ENCODE measurements at regions not wholly inside any gene's neighbourhood (a gene's known extent, or its start where the extent isn't known, plus 50 kb on each side); places are given as distances from the start of the nearest gene placed in this dataset.
"Not testable (repeated sequence)": the region's sequence is repeated elsewhere in the genome, so short reads cannot be mapped to it uniquely, and the experiment has no call there.

- H3K4me3 ChIP-seq (ENCODE audit: low read depth, low read length): no peak overlapping the region
- no peak for DNase-seq (ENCODE audit: low read depth)
- no peak for TF ChIP-seq CTCF (IDR thresholded peaks at IDR 0.05; ENCODE audit: insufficient read depth, low read depth, low read length, missing control alignments)
These were observed 83.7 kb upstream of the SLIT3 start for GRCh38 chr5:169384661-169385060.

GRCh38 chr5:169374761-169375160, 73.8 kb upstream of the SLIT3 start:
- H3K4me3 ChIP-seq (ENCODE audit: low read depth, low read length): no peak overlapping the region
- TF ChIP-seq CTCF (IDR thresholded peaks at IDR 0.05; ENCODE audit: insufficient read depth, low read depth, low read length, missing control alignments): no peak
- no peak for DNase-seq (ENCODE audit: low read depth)

GRCh38 chr5:169374111-169374510, 73.2 kb upstream of the SLIT3 start:
- no peak for TF ChIP-seq CTCF (IDR thresholded peaks at IDR 0.05; ENCODE audit: insufficient read depth, low read depth, low read length, missing control alignments)
- DNase-seq (ENCODE audit: low read depth): no peak
- H3K4me3 ChIP-seq (ENCODE audit: low read depth, low read length): no peak overlapping the region

GRCh38 chr5:169371801-169372200, 70.9 kb upstream of the SLIT3 start:
- DNase-seq (ENCODE audit: low read depth): not testable (repeated sequence)

DNA sequence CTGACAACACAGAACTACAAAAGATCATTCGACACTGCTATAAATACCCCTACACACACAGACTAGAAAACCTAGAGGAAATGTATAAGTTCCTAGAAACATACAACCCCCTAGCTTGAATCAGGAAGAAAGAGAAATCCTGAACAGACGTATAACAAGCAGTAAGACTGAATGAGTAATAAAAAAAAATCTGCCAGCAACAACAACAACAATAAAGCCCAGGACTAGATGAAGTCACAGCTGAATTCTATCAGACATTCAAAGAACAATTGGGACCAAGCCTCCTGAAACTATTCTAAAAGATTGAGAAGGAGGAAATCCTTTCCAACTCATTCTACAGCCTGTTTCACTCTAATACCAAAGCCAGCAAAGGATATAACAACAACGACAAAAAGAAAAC, 68.2 kb upstream of the SLIT3 start:
- no peak for TF ChIP-seq CTCF (IDR thresholded peaks at IDR 0.05; ENCODE audit: insufficient read depth, low read depth, low read length, missing control alignments)
- DNase-seq (ENCODE audit: low read depth): no peak
- H3K4me3 ChIP-seq (ENCODE audit: low read depth, low read length): no peak overlapping the region

More at GRCh38 chr5:169371801-169372200, 70.9 kb upstream of the SLIT3 start:
- not testable (repeated sequence) for H3K4me3 ChIP-seq (ENCODE audit: low read depth, low read length)

GRCh38 chr5:169367861-169368260, 66.9 kb upstream of the SLIT3 start:
- DNase-seq (ENCODE audit: low read depth): no peak
- no peak for TF ChIP-seq CTCF (IDR thresholded peaks at IDR 0.05; ENCODE audit: insufficient read depth, low read depth, low read length, missing control alignments)
- no peak overlapping the region for H3K4me3 ChIP-seq (ENCODE audit: low read depth, low read length)

- no peak for TF ChIP-seq CTCF (IDR thresholded peaks at IDR 0.05; ENCODE audit: insufficient read depth, low read depth, low read length, missing control alignments)
- DNase-seq (ENCODE audit: low read depth): no peak
- H3K4me3 ChIP-seq (ENCODE audit: low read depth, low read length): no peak overlapping the region
These were observed 56.4 kb upstream of the SLIT3 start for GRCh38 chr5:169357291-169357690.

Data from GM12865 (cell line).